SK-N-SH treated with all-trans-retinoic acid at 6 μM for 48 hours (cell line): ENCODE measurements at regions not wholly inside any gene's neighbourhood (a gene's known extent, or its start where the extent isn't known, plus 50 kb on each side); places are given as distances from the start of the nearest gene placed in this dataset.

Experiments used
- ATAC-seq: fragments of 200-7000 bp; cut with Tn5 transposase; 3 replicates; pipeline ENCODE4 v1.9.1; 2020; ENCODE audit warnings: mild to moderate bottlenecking, moderate library complexity
- ARNTL ChIP-seq: fragments of 450-650 bp; formaldehyde crosslinking; IDR thresholded peaks from 2 replicates; pipeline ENCODE4 v1.5.0; 2020; ENCODE audit warnings: low read depth, mild to moderate bottlenecking, moderate library complexity, borderline replicate concordance
- BACH2 ChIP-seq: fragments of 250-450 bp; sonication (Bioruptor Pico); IDR thresholded peaks from 2 replicates; pipeline ENCODE4 v1.9.0; 2021; ENCODE audit warnings: mild to moderate bottlenecking, borderline replicate concordance
- CSDC2 ChIP-seq: fragments of 250-450 bp; sonication (Bioruptor Pico); IDR thresholded peaks from 2 replicates; pipeline ENCODE4 v1.5.0; 2020; ENCODE audit warnings: mild to moderate bottlenecking, moderate library complexity
- CSRNP3 ChIP-seq: fragments of 250-450 bp; sonication (Bioruptor Pico); IDR thresholded peaks from 2 replicates; pipeline ENCODE4 v1.5.1; 2021; ENCODE audit warnings: mild to moderate bottlenecking, moderate library complexity
- ESRRG ChIP-seq: fragments of 250-450 bp; sonication (Bioruptor Pico); IDR thresholded peaks from 2 replicates; pipeline ENCODE4 v1.6.1; 2021; ENCODE audit warnings: mild to moderate bottlenecking
- GLIS3 ChIP-seq: fragments of 250-450 bp; sonication (Bioruptor Pico); IDR thresholded peaks from 2 replicates; pipeline ENCODE4 v1.5.0; 2020; ENCODE audit warnings: mild to moderate bottlenecking, moderate library complexity
- ISL1 ChIP-seq: fragments of 250-450 bp; sonication (Bioruptor Pico); IDR thresholded peaks from 2 replicates; pipeline ENCODE4 v2.1.2; 2022; ENCODE audit warnings: mild to moderate bottlenecking, moderate library complexity
- OSR1 ChIP-seq: fragments of 250-450 bp; sonication (Bioruptor Pico); IDR thresholded peaks from 2 replicates; pipeline ENCODE4 v1.8.0; 2022; ENCODE audit warnings: moderate library complexity, mild to moderate bottlenecking, inconsistent platforms
- PPARA ChIP-seq: fragments of 250-450 bp; sonication (Bioruptor Pico); IDR thresholded peaks from 2 replicates; pipeline ENCODE4 v1.5.0; 2020; ENCODE audit warnings: mild to moderate bottlenecking, borderline replicate concordance
- RARB ChIP-seq: fragments of 250-450 bp; sonication (Bioruptor Pico); IDR thresholded peaks from 2 replicates; pipeline ENCODE4 v1.8.0; 2021; ENCODE audit warnings: mild to moderate bottlenecking, moderate library complexity
- SNAI2 ChIP-seq: fragments of 250-450 bp; sonication (Bioruptor Pico); IDR thresholded peaks from 2 replicates; pipeline ENCODE4 v1.5.0; 2020; ENCODE audit warnings: mild to moderate bottlenecking, moderate library complexity
- TCF4 ChIP-seq: fragments of 250-450 bp; sonication (Bioruptor Pico); IDR thresholded peaks from 2 replicates; pipeline ENCODE4 v1.8.0; 2021; ENCODE audit warnings: mild to moderate bottlenecking, moderate library complexity, borderline replicate concordance
- TOX ChIP-seq: fragments of 250-450 bp; sonication (Bioruptor Pico); IDR thresholded peaks from 2 replicates; pipeline ENCODE4 v1.8.0; 2021; ENCODE audit warnings: mild to moderate bottlenecking, moderate library complexity, borderline replicate concordance
- TSHZ2 ChIP-seq: fragments of 250-450 bp; sonication (Bioruptor Pico); IDR thresholded peaks from 2 replicates; pipeline ENCODE4 v1.5.0; 2020; ENCODE audit warnings: mild to moderate bottlenecking, moderate library complexity
- ZC3H10 ChIP-seq: fragments of 250-450 bp; sonication (Bioruptor Pico); IDR thresholded peaks from 2 replicates; pipeline ENCODE4 v1.5.1; 2021; ENCODE audit warnings: mild to moderate bottlenecking, moderate library complexity
- ZFP3 ChIP-seq: fragments of 250-450 bp; sonication (Bioruptor Pico); IDR thresholded peaks from 2 replicates; pipeline ENCODE4 v1.5.0; 2020; ENCODE audit warnings: mild to moderate bottlenecking, moderate library complexity
- ZFP30 ChIP-seq: fragments of 450-650 bp; formaldehyde crosslinking; IDR thresholded peaks from 2 replicates; pipeline ENCODE4 v1.5.0; 2022; ENCODE audit warnings: mild to moderate bottlenecking, moderate library complexity
- ZNF70 ChIP-seq: fragments of 450-650 bp; formaldehyde crosslinking; IDR thresholded peaks from 2 replicates; pipeline ENCODE4 v1.5.0; 2020; ENCODE audit warnings: mild to moderate bottlenecking, moderate library complexity
- ZNF8 ChIP-seq: fragments of 450-650 bp; formaldehyde crosslinking; IDR thresholded peaks from 2 replicates; pipeline ENCODE4 v1.5.0; 2020; ENCODE audit warnings: mild to moderate bottlenecking, moderate library complexity
- TF ChIP-seq, protein P1 (sequence below): fragments of 250-450 bp; sonication (Bioruptor Pico); IDR thresholded peaks from 2 replicates; pipeline ENCODE4 v1.5.1; 2020; ENCODE audit warnings: low read depth, mild to moderate bottlenecking, moderate library complexity
- TF ChIP-seq, protein P2 (sequence below): fragments of 250-450 bp; sonication (Bioruptor Pico); IDR thresholded peaks from 2 replicates; pipeline ENCODE4 v1.8.0; 2021; ENCODE audit warnings: low read depth, mild to moderate bottlenecking, moderate library complexity, borderline replicate concordance
- TF ChIP-seq, protein P3 (sequence below): fragments of 250-450 bp; sonication (Bioruptor Pico); IDR thresholded peaks from 2 replicates; pipeline ENCODE4 v1.8.0; 2020; ENCODE audit warnings: mild to moderate bottlenecking, moderate library complexity, borderline replicate concordance

DNA sequence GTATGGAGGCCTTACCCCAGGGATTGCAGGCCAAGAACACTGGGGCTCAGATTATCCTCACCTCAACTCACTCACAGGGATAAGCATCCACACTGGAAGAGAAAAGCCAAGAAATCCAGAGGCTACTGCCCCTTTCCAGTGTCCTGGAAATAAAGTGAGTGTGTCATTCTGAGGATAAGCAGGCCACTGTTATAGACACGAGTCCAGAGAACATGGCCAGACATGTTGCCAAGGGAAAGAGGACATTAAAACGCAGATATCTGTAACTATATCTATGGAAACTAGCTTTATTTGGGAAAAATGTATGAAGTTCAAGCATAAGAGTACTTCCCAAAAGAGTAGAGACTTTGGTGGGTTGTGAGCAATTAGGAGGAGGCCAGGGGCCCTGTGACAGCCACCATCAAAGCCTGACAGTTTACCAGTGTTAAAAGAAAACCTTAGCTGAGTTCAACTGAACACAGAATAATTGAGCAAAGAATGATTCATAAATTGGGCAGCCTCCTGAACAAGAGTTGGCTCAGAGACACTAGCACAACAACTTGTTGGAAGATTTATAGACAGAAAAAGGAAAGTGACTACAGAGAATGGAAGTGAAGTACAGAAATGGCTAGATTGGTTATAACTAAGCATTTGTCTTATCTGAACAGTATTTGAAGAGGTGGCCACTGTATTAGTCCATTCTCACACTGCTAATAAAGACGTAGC is 1222.2 kb downstream of the STIM2 start:
- TF ChIP-seq, protein P1, sequence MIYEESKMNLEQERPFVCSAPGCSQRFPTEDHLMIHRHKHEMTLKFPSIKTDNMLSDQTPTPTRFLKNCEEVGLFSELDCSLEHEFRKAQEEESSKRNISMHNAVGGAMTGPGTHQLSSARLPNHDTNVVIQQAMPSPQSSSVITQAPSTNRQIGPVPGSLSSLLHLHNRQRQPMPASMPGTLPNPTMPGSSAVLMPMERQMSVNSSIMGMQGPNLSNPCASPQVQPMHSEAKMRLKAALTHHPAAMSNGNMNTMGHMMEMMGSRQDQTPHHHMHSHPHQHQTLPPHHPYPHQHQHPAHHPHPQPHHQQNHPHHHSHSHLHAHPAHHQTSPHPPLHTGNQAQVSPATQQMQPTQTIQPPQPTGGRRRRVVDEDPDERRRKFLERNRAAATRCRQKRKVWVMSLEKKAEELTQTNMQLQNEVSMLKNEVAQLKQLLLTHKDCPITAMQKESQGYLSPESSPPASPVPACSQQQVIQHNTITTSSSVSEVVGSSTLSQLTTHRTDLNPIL (CRISPR knock-in tag): no peak
- TF ChIP-seq ZNF70 (no peak), ZFP3 (no peak), TOX (no peak), ZNF8 (no peak), OSR1 (CRISPR knock-in tag) (no peak), RARB (CRISPR knock-in tag) (no peak), CSDC2 (CRISPR knock-in tag) (no peak), ARNTL (CRISPR knock-in tag) (no peak), SNAI2 (CRISPR knock-in tag) (no peak)
- no peak for ATAC-seq

- no peak for TF ChIP-seq ISL1 (CRISPR knock-in tag)
- no peak for TF ChIP-seq ZFP30
- TF ChIP-seq, protein P1 (CRISPR knock-in tag): no peak
- no peak for TF ChIP-seq ZFP3
- TF ChIP-seq CSDC2 (CRISPR knock-in tag): no peak
- no peak for TF ChIP-seq TOX
- ATAC-seq: no peak
These were observed 1232.0 kb downstream of the STIM2 start for GRCh38 chr4:28092610-28093009.

- TF ChIP-seq BACH2 (CRISPR knock-in tag) (no peak), ZFP30 (no peak), CSRNP3 (CRISPR knock-in tag) (no peak), ZC3H10 (CRISPR knock-in tag) (no peak), GLIS3 (CRISPR knock-in tag) (no peak), TCF4 (no peak), ARNTL (CRISPR knock-in tag) (no peak), ISL1 (CRISPR knock-in tag) (no peak), ESRRG (no peak), PPARA (CRISPR knock-in tag) (no peak), TSHZ2 (CRISPR knock-in tag) (no peak), SNAI2 (CRISPR knock-in tag) (no peak), RARB (CRISPR knock-in tag) (no peak)
- TF ChIP-seq, protein P2, sequence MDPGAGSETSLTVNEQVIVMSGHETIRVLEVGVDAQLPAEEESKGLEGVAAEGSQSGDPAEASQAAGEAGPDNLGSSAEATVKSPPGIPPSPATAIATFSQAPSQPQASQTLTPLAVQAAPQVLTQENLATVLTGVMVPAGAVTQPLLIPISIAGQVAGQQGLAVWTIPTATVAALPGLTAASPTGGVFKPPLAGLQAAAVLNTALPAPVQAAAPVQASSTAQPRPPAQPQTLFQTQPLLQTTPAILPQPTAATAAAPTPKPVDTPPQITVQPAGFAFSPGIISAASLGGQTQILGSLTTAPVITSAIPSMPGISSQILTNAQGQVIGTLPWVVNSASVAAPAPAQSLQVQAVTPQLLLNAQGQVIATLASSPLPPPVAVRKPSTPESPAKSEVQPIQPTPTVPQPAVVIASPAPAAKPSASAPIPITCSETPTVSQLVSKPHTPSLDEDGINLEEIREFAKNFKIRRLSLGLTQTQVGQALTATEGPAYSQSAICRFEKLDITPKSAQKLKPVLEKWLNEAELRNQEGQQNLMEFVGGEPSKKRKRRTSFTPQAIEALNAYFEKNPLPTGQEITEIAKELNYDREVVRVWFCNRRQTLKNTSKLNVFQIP (CRISPR knock-in tag): no peak
- TF ChIP-seq, protein P1 (CRISPR knock-in tag): no peak
- TF ChIP-seq, protein P3, sequence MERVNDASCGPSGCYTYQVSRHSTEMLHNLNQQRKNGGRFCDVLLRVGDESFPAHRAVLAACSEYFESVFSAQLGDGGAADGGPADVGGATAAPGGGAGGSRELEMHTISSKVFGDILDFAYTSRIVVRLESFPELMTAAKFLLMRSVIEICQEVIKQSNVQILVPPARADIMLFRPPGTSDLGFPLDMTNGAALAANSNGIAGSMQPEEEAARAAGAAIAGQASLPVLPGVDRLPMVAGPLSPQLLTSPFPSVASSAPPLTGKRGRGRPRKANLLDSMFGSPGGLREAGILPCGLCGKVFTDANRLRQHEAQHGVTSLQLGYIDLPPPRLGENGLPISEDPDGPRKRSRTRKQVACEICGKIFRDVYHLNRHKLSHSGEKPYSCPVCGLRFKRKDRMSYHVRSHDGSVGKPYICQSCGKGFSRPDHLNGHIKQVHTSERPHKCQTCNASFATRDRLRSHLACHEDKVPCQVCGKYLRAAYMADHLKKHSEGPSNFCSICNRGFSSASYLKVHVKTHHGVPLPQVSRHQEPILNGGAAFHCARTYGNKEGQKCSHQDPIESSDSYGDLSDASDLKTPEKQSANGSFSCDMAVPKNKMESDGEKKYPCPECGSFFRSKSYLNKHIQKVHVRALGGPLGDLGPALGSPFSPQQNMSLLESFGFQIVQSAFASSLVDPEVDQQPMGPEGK (CRISPR knock-in tag): no peak
- ATAC-seq: no peak
These were observed 1232.4 kb downstream of the STIM2 start for GRCh38 chr4:28093071-28093470.
